ENCODE measurements at regions not wholly inside any gene's neighbourhood (a gene's known extent, or its start where the extent isn't known, plus 50 kb on each side); places are given as distances from the start of the nearest gene placed in this dataset.

- no peak for TF ChIP-seq POLR2AphosphoS5 (IDR thresholded peaks at IDR 0.05; ENCODE audit: low read depth, low read length)
- TF ChIP-seq POLR2A (IDR thresholded peaks at IDR 0.05; ENCODE audit: low read depth, low read length) = 0 out of 2 replicates have a peak, but pooled peaks have one; percentile 24
- 0 out of 2 replicates have a peak, but pooled peaks have one; percentile 39 for TF ChIP-seq TAF1 (IDR thresholded peaks at IDR 0.05; ENCODE audit: low read depth, low read length)
- TF ChIP-seq PAX5 (IDR thresholded peaks at IDR 0.05; ENCODE audit: insufficient read depth, low read length, severe bottlenecking) = no peak
Measured at GRCh38 chr20:48002517-48002970, 217.3 kb upstream of the SULF2 start.
